ENCODE measurements at regions not wholly inside any gene's neighbourhood (a gene's known extent, or its start where the extent isn't known, plus 50 kb on each side); places are given as distances from the start of the nearest gene placed in this dataset.
A peak's percentile ranks its signal among the peaks of the same experiment; 100 is the strongest.

DNA sequence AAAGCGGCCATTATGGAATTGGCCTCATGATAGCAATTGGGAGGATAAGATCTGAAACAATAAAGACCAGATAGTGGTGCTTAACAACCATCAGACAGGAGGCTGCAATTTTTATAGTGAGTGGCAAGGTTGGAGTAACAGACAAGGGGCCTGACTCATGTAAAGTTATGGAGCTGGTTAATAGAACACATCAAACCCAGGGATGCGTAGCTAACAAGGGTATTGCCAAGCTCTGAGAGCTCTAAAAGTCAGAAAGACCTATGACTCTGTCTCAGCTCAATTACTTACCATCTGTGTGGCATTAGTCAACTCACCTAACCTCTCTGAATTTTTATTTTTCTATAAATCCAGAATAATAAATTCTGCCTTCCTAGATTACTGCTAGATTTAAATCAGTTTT is 1731.5 kb upstream of the FLRT2 start:
- WGBS = 94% methylated on average over 2 of the region's 2 CpGs
- H3K4me1 ChIP-seq (ENCODE audit: control insufficient read depth, insufficient read depth, low read depth, low read length) = no peaks in the 10 kb centered on the region

DNA sequence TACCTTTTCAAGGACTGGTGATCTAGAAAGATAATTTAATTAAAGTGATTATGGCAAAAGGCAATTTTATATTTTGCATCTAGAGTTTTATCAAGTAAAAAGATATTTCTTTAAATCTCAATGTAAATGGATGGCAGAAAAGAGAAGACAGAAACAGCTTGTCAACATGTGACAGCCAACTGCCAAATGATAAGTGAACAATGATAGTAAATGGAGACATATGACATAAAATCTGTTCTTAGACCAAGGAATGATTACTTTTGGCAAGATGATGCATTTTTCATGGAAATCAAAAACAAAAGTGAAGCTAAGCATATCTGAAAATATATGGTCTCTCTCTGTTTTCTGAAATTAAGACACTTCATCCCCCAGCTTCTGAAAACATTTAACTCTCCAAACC is 1730.7 kb upstream of the FLRT2 start:
- no peak overlapping the region for H3K4ac ChIP-seq (ENCODE audit: low read depth in 1 of 2, low read length in 2 of 2)
- no peak overlapping the region for H2BK120ac ChIP-seq (ENCODE audit: low read depth, low read length)
- H3K9ac ChIP-seq (ENCODE audit: low read length) = no peak overlapping the region
- no peak overlapping the region for H2AFZ ChIP-seq (ENCODE audit: low read depth, low read length)
- no peak overlapping the region for H2BK12ac ChIP-seq (ENCODE audit: low read length in 2 of 2)
- H2BK5ac ChIP-seq (ENCODE audit: low read depth, low read length, poor library complexity, severe bottlenecking) = no peak overlapping the region
- no peak overlapping the region for H2AK5ac ChIP-seq (ENCODE audit: low read length, severe bottlenecking)
- no peaks in the 10 kb centered on the region for H3K4me1 ChIP-seq (ENCODE audit: control insufficient read depth, insufficient read depth, low read depth, low read length)
- no peak overlapping the region for H3K27ac ChIP-seq (ENCODE audit: low read length, poor library complexity, severe bottlenecking)
- no peak overlapping the region for H3K23ac ChIP-seq (ENCODE audit: low read length in 2 of 2)
- no peaks in the 10 kb centered on the region for H3K27me3 ChIP-seq (ENCODE audit: control insufficient read depth in 1 of 2, insufficient read depth in 1 of 2, low read length in 2 of 2)
- no peak overlapping the region for H3K4me2 ChIP-seq (ENCODE audit: low read length, poor library complexity, severe bottlenecking)
- H3K4me3 ChIP-seq (ENCODE audit: insufficient read depth in 1 of 2, low read depth in 1 of 2, low read length in 2 of 2) = no peak overlapping the region
- no peaks in the 10 kb centered on the region for H3K9me3 ChIP-seq (ENCODE audit: control insufficient read depth, low read length)
- no peaks in the 10 kb centered on the region for H3K36me3 ChIP-seq (ENCODE audit: control insufficient read depth in 1 of 2, insufficient read depth in 2 of 2, low read depth in 1 of 2, low read length in 2 of 2)
- DNase-seq = no peak
- no peak overlapping the region for H3K18ac ChIP-seq (ENCODE audit: low read depth in 1 of 2, low read length in 2 of 2)
- no peak overlapping the region for H4K8ac ChIP-seq (ENCODE audit: low read length)
- no peak overlapping the region for H4K91ac ChIP-seq (ENCODE audit: low read length)
- H2BK15ac ChIP-seq (ENCODE audit: low read depth, poor library complexity, severe bottlenecking) = no peak overlapping the region
- no peak overlapping the region for H3K14ac ChIP-seq (ENCODE audit: low read length in 2 of 2)
- no peaks in the 10 kb centered on the region for H3K79me1 ChIP-seq (replicated peaks; ENCODE audit: low read length, poor library complexity, severe bottlenecking)

More for the DNA sequence above, 1731.5 kb upstream of the FLRT2 start:
- Histone ChIP-seq H3K18ac (ENCODE audit: low read depth in 1 of 2, low read length in 2 of 2) (no peak overlapping the region), H3K9ac (ENCODE audit: low read length) (no peak overlapping the region), H3K9me3 (ENCODE audit: control insufficient read depth, low read length) (no peaks in the 10 kb centered on the region), H3K27ac (ENCODE audit: low read length, poor library complexity, severe bottlenecking) (no peak overlapping the region), H3K14ac (ENCODE audit: low read length in 2 of 2) (no peak overlapping the region), H2BK5ac (ENCODE audit: low read depth, low read length, poor library complexity, severe bottlenecking) (no peak overlapping the region), H3K23ac (ENCODE audit: low read length in 2 of 2) (no peak overlapping the region), H2AFZ (ENCODE audit: low read depth, low read length) (no peak overlapping the region), H4K8ac (ENCODE audit: low read length) (no peak overlapping the region), H3K79me1 (replicated peaks; ENCODE audit: low read length, poor library complexity, severe bottlenecking) (no peaks in the 10 kb centered on the region), H4K91ac (ENCODE audit: low read length) (no peak overlapping the region), H3K4me3 (ENCODE audit: insufficient read depth in 1 of 2, low read depth in 1 of 2, low read length in 2 of 2) (no peak overlapping the region), H3K36me3 (ENCODE audit: control insufficient read depth in 1 of 2, insufficient read depth in 2 of 2, low read depth in 1 of 2, low read length in 2 of 2) (no peaks in the 10 kb centered on the region), H2AK5ac (ENCODE audit: low read length, severe bottlenecking) (no peak overlapping the region), H3K4me2 (ENCODE audit: low read length, poor library complexity, severe bottlenecking) (no peak overlapping the region), H2BK15ac (ENCODE audit: low read depth, poor library complexity, severe bottlenecking) (no peak overlapping the region), H2BK120ac (ENCODE audit: low read depth, low read length) (no peak overlapping the region), H2BK12ac (ENCODE audit: low read length in 2 of 2) (no peak overlapping the region), H3K4ac (ENCODE audit: low read depth in 1 of 2, low read length in 2 of 2) (no peak overlapping the region), H3K27me3 (ENCODE audit: control insufficient read depth in 1 of 2, insufficient read depth in 1 of 2, low read length in 2 of 2) (no peaks in the 10 kb centered on the region)
- DNase-seq = no peak

- no peak for DNase-seq
- H3K14ac ChIP-seq (ENCODE audit: low read length in 2 of 2) = no peak overlapping the region
- H4K8ac ChIP-seq (ENCODE audit: low read length) = no peak overlapping the region
- H3K27ac ChIP-seq (ENCODE audit: low read length, poor library complexity, severe bottlenecking) = no peak overlapping the region
- H2AFZ ChIP-seq (ENCODE audit: low read depth, low read length) = no peak overlapping the region
- no peak overlapping the region for H3K4me2 ChIP-seq (ENCODE audit: low read length, poor library complexity, severe bottlenecking)
- no peak overlapping the region for H2BK12ac ChIP-seq (ENCODE audit: low read length in 2 of 2)
- no peaks in the 10 kb centered on the region for H3K4me1 ChIP-seq (ENCODE audit: control insufficient read depth, insufficient read depth, low read depth, low read length)
- no peak overlapping the region for H2BK5ac ChIP-seq (ENCODE audit: low read depth, low read length, poor library complexity, severe bottlenecking)
- no peak overlapping the region for H2BK15ac ChIP-seq (ENCODE audit: low read depth, poor library complexity, severe bottlenecking)
- H3K4me3 ChIP-seq (ENCODE audit: insufficient read depth in 1 of 2, low read depth in 1 of 2, low read length in 2 of 2) = no peak overlapping the region
- no peak overlapping the region for H2BK120ac ChIP-seq (ENCODE audit: low read depth, low read length)
- H4K91ac ChIP-seq (ENCODE audit: low read length) = no peak overlapping the region
- no peak overlapping the region for H2AK5ac ChIP-seq (ENCODE audit: low read length, severe bottlenecking)
- no peaks in the 10 kb centered on the region for H3K79me1 ChIP-seq (replicated peaks; ENCODE audit: low read length, poor library complexity, severe bottlenecking)
- no peaks in the 10 kb centered on the region for H3K36me3 ChIP-seq (ENCODE audit: control insufficient read depth in 1 of 2, insufficient read depth in 2 of 2, low read depth in 1 of 2, low read length in 2 of 2)
- 100% methylated on average over 1 of the region's 1 CpG for WGBS
- no peak overlapping the region for H3K18ac ChIP-seq (ENCODE audit: low read depth in 1 of 2, low read length in 2 of 2)
- H3K9me3 ChIP-seq (ENCODE audit: control insufficient read depth, low read length) = no peaks in the 10 kb centered on the region
- no peak overlapping the region for H3K9ac ChIP-seq (ENCODE audit: low read length)
- no peak overlapping the region for H3K4ac ChIP-seq (ENCODE audit: low read depth in 1 of 2, low read length in 2 of 2)
- no peaks in the 10 kb centered on the region for H3K27me3 ChIP-seq (ENCODE audit: control insufficient read depth in 1 of 2, insufficient read depth in 1 of 2, low read length in 2 of 2)
- no peak overlapping the region for H3K23ac ChIP-seq (ENCODE audit: low read length in 2 of 2)
These were observed 1715.0 kb upstream of the FLRT2 start for GRCh38 chr14:83814896-83815295.

DNA sequence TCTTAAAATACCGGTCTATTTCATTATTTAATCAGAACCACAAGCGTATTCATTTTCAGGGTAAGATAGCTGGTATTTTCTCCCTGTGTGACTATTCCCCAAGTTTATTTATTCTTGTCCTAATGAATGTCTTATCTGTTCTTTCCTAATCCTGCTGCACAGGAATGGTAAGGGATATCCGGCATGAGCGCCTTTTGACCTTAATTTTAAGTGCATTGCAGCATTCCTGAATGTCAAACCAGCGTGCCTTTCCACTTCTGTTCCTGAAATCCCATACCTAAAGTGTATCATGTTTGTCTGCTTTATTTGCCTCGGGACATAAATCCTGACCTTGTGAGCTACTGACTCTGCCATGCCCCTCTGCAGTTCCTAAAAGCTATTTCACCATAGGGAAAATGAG is 1713.2 kb upstream of the FLRT2 start:
- Histone ChIP-seq H3K9ac (ENCODE audit: low read length) (no peak overlapping the region), H3K4ac (ENCODE audit: low read depth in 1 of 2, low read length in 2 of 2) (no peak overlapping the region), H3K4me1 (ENCODE audit: control insufficient read depth, insufficient read depth, low read depth, low read length) (no peaks in the 10 kb centered on the region), H2BK120ac (ENCODE audit: low read depth, low read length) (no peak overlapping the region), H2BK15ac (ENCODE audit: low read depth, poor library complexity, severe bottlenecking) (no peak overlapping the region), H2AFZ (ENCODE audit: low read depth, low read length) (no peak overlapping the region), H3K27ac (ENCODE audit: low read length, poor library complexity, severe bottlenecking) (no peak overlapping the region), H3K9me3 (ENCODE audit: control insufficient read depth, low read length) (no peaks in the 10 kb centered on the region), H3K23ac (ENCODE audit: low read length in 2 of 2) (no peak overlapping the region), H3K27me3 (ENCODE audit: control insufficient read depth in 1 of 2, insufficient read depth in 1 of 2, low read length in 2 of 2) (no peaks in the 10 kb centered on the region), H2AK5ac (ENCODE audit: low read length, severe bottlenecking) (no peak overlapping the region), H3K79me1 (replicated peaks; ENCODE audit: low read length, poor library complexity, severe bottlenecking) (no peaks in the 10 kb centered on the region), H2BK12ac (ENCODE audit: low read length in 2 of 2) (no peak overlapping the region), H3K4me3 (ENCODE audit: insufficient read depth in 1 of 2, low read depth in 1 of 2, low read length in 2 of 2) (no peak overlapping the region), H4K8ac (ENCODE audit: low read length) (no peak overlapping the region), H2BK5ac (ENCODE audit: low read depth, low read length, poor library complexity, severe bottlenecking) (no peak overlapping the region), H3K14ac (ENCODE audit: low read length in 2 of 2) (no peak overlapping the region), H3K4me2 (ENCODE audit: low read length, poor library complexity, severe bottlenecking) (no peak overlapping the region), H3K36me3 (ENCODE audit: control insufficient read depth in 1 of 2, insufficient read depth in 2 of 2, low read depth in 1 of 2, low read length in 2 of 2) (no peaks in the 10 kb centered on the region), H3K18ac (ENCODE audit: low read depth in 1 of 2, low read length in 2 of 2) (no peak overlapping the region), H4K91ac (ENCODE audit: low read length) (no peak overlapping the region)
- WGBS = under 1% methylated on average over 3 of the region's 6 CpGs
- peak; percentile 66 for DNase-seq
